ENCODE measurements at regions not wholly inside any gene's neighbourhood (a gene's known extent, or its start where the extent isn't known, plus 50 kb on each side); places are given as distances from the start of the nearest gene placed in this dataset.

GRCh38 chr2:594297-594949, 82.8 kb downstream of the TMEM18 start:
- ATAC-seq (no peak), DNase-seq (no peak)
- H3K27me3 ChIP-seq: no peaks in the 10 kb centered on the region
- TF ChIP-seq POLR2A (IDR thresholded peaks at IDR 0.05): no peak
- no peak for TF ChIP-seq CTCF (IDR thresholded peaks at IDR 0.05)
- H3K27ac ChIP-seq: no peak overlapping the region
- WGBS, 2 donors: 85 to 88% methylated on average over 19 to 21 of the region's 21 CpGs
- intact Hi-C loops (cut with DNase I): no loop called here
- no peaks in the 10 kb centered on the region for H3K9me3 ChIP-seq
- peaks cover 6% of the 10 kb centered on the region for H3K4me1 ChIP-seq
- no peaks in the 10 kb centered on the region for H3K36me3 ChIP-seq (replicated peaks in 1 of 2; ENCODE audit: insufficient read depth in 1 of 2, low read depth in 2 of 2)
- no peak overlapping the region for H3K4me3 ChIP-seq

GRCh38 chr2:593356-594026, 83.7 kb downstream of the TMEM18 start:
- TF ChIP-seq POLR2A (IDR thresholded peaks at IDR 0.05) (no peak), CTCF (IDR thresholded peaks at IDR 0.05) (no peak)
- intact Hi-C loops (cut with DNase I): no loop called here
- Histone ChIP-seq H3K27me3 (no peaks in the 10 kb centered on the region), H3K4me3 (no peak overlapping the region), H3K36me3 (replicated peaks in 1 of 2; ENCODE audit: insufficient read depth in 1 of 2, low read depth in 2 of 2) (no peaks in the 10 kb centered on the region), H3K9me3 (no peaks in the 10 kb centered on the region), H3K27ac (no peak overlapping the region), H3K4me1 (peaks cover 14% of the 10 kb centered on the region)
- ATAC-seq: no peak
- 73 to 74% methylated on average over 15 to 17 of the region's 17 CpGs for WGBS, 2 donors
- no peak for DNase-seq

GRCh38 chr2:592737-593136, 84.5 kb downstream of the TMEM18 start:
- Histone ChIP-seq H3K4me1 (peaks cover 19% of the 10 kb centered on the region), H3K27me3 (no peaks in the 10 kb centered on the region), H3K9me3 (no peaks in the 10 kb centered on the region), H3K4me3 (no peak overlapping the region), H3K27ac (no peak overlapping the region), H3K36me3 (replicated peaks in 1 of 2; ENCODE audit: insufficient read depth in 1 of 2, low read depth in 2 of 2) (no peaks in the 10 kb centered on the region)
- intact Hi-C loops (cut with DNase I): no loop called here
- 83 to 87% methylated on average over 8 of the region's 8 CpGs for WGBS, 2 donors
- no peak for TF ChIP-seq POLR2A (IDR thresholded peaks at IDR 0.05)
- no peak for TF ChIP-seq CTCF (IDR thresholded peaks at IDR 0.05)
- no peak for DNase-seq
- no peak for ATAC-seq

GRCh38 chr2:590214-591175, 86.7 kb downstream of the TMEM18 start:
- TF ChIP-seq CTCF (IDR thresholded peaks at IDR 0.05) (no peak), POLR2A (IDR thresholded peaks at IDR 0.05) (no peak)
- no peaks in the 10 kb centered on the region for H3K36me3 ChIP-seq (replicated peaks in 1 of 2; ENCODE audit: insufficient read depth in 1 of 2, low read depth in 2 of 2)
- WGBS, 2 donors: 71 to 74% methylated on average over 17 to 19 of the region's 19 CpGs
- H3K9me3 ChIP-seq: no peaks in the 10 kb centered on the region
- ATAC-seq (no peak), DNase-seq (no peak)
- H3K4me3 ChIP-seq: no peak overlapping the region
- H3K27me3 ChIP-seq: no peaks in the 10 kb centered on the region
- H3K4me1 ChIP-seq: peaks cover 37% of the 10 kb centered on the region
- intact Hi-C loops (cut with DNase I): no loop called here
- H3K27ac ChIP-seq: peak overlapping the region in 2 of 4 donors; percentile 5 to 50

Measured in body of pancreas (tissue), 4 donors.